ENCODE measurements at regions not wholly inside any gene's neighbourhood (a gene's known extent, or its start where the extent isn't known, plus 50 kb on each side); places are given as distances from the start of the nearest gene placed in this dataset.

GRCh38 chr20:40438161-40438830 is 250.7 kb downstream of the MAFB start:
- no peak overlapping the region for H3K4me3 Mint-ChIP-seq
- no peak for DNase-seq
- peaks cover 0 to 4% of the 10 kb centered on the region in 2 donors for H3K27me3 Mint-ChIP-seq
- POLR2A ChIA-PET: no interaction called here
- no peaks in the 10 kb centered on the region for H3K36me3 Mint-ChIP-seq
- Histone ChIP-seq H3K36me3 (ENCODE audit: insufficient read depth, low read length) (no peaks in the 10 kb centered on the region), H3K4me3 (ENCODE audit: low read length) (no peak overlapping the region), H3K27me3 (ENCODE audit: insufficient read depth, low read length, poor library complexity, severe bottlenecking) (no peaks in the 10 kb centered on the region), H3K9me3 (ENCODE audit: low read length) (no peaks in the 10 kb centered on the region), H3K27ac (ENCODE audit: low read depth, low read length) (no peak overlapping the region), H3K4me1 (ENCODE audit: insufficient read depth, low read length) (no peaks in the 10 kb centered on the region)
- no peak overlapping the region for H3K27ac Mint-ChIP-seq
- H3K9me3 Mint-ChIP-seq: no peaks in the 10 kb centered on the region
- CTCF ChIA-PET: no interaction called here
- H3K4me1 Mint-ChIP-seq: no peaks in the 10 kb centered on the region

GRCh38 chr20:40436011-40436410 is 253.0 kb downstream of the MAFB start:
- Histone ChIP-seq H3K4me3 (ENCODE audit: low read length) (no peak overlapping the region), H3K4me1 (ENCODE audit: insufficient read depth, low read length) (no peaks in the 10 kb centered on the region), H3K36me3 (ENCODE audit: insufficient read depth, low read length) (no peaks in the 10 kb centered on the region), H3K27me3 (ENCODE audit: insufficient read depth, low read length, poor library complexity, severe bottlenecking) (no peaks in the 10 kb centered on the region), H3K27ac (ENCODE audit: low read depth, low read length) (no peak overlapping the region), H3K9me3 (ENCODE audit: low read length) (no peaks in the 10 kb centered on the region)
- Mint-ChIP-seq H3K4me3 (no peak overlapping the region), H3K4me1 (no peaks in the 10 kb centered on the region), H3K9me3 (peaks cover 0 to 2% (median 0%) of the 10 kb centered on the region in 5 donors), H3K27me3 (no peaks in the 10 kb centered on the region), H3K36me3 (no peaks in the 10 kb centered on the region), H3K27ac (no peak overlapping the region)
- DNase-seq: no peak
- ChIA-PET CTCF (interaction anchor here (1.0 kb wide), 1 partner anchor 14 kb away, joined by 3 read pairs; no protein-coding TSS in a partner anchor), POLR2A (no interaction called here)

- H3K27me3 Mint-ChIP-seq: peaks cover under 1 to 4% of the 10 kb centered on the region in 2 donors
- CTCF ChIA-PET: interaction anchor here (1.0 kb wide), 1 partner anchor 14 kb away, joined by 3 read pairs; no protein-coding TSS in a partner anchor
- Histone ChIP-seq H3K27ac (ENCODE audit: low read depth, low read length) (no peak overlapping the region), H3K4me3 (ENCODE audit: low read length) (no peak overlapping the region), H3K4me1 (ENCODE audit: insufficient read depth, low read length) (no peaks in the 10 kb centered on the region), H3K9me3 (ENCODE audit: low read length) (no peaks in the 10 kb centered on the region), H3K27me3 (ENCODE audit: insufficient read depth, low read length, poor library complexity, severe bottlenecking) (no peaks in the 10 kb centered on the region), H3K36me3 (ENCODE audit: insufficient read depth, low read length) (no peaks in the 10 kb centered on the region)
- POLR2A ChIA-PET: no interaction called here
- no peaks in the 10 kb centered on the region for H3K4me1 Mint-ChIP-seq
- H3K4me3 Mint-ChIP-seq: no peak overlapping the region
- no peaks in the 10 kb centered on the region for H3K36me3 Mint-ChIP-seq
- no peak overlapping the region for H3K27ac Mint-ChIP-seq
- peaks cover 0 to 2% (median 0%) of the 10 kb centered on the region in 5 donors for H3K9me3 Mint-ChIP-seq
- no peak for DNase-seq
Measured at GRCh38 chr20:40435146-40435895, 253.7 kb downstream of the MAFB start.

- Histone ChIP-seq H3K27me3 (ENCODE audit: insufficient read depth, low read length, poor library complexity, severe bottlenecking) (no peaks in the 10 kb centered on the region), H3K36me3 (ENCODE audit: insufficient read depth, low read length) (no peaks in the 10 kb centered on the region), H3K9me3 (ENCODE audit: low read length) (no peaks in the 10 kb centered on the region), H3K4me1 (ENCODE audit: insufficient read depth, low read length) (no peaks in the 10 kb centered on the region), H3K27ac (ENCODE audit: low read depth, low read length) (no peak overlapping the region), H3K4me3 (ENCODE audit: low read length) (no peak overlapping the region)
- H3K4me3 Mint-ChIP-seq: no peak overlapping the region
- H3K36me3 Mint-ChIP-seq: no peaks in the 10 kb centered on the region
- no peak for DNase-seq
- no peaks in the 10 kb centered on the region for H3K4me1 Mint-ChIP-seq
- H3K27me3 Mint-ChIP-seq: peaks cover 4 to 5% of the 10 kb centered on the region in 2 donors
- CTCF ChIA-PET: no interaction called here
- peaks cover 0 to 2% (median 0%) of the 10 kb centered on the region in 5 donors for H3K9me3 Mint-ChIP-seq
- H3K27ac Mint-ChIP-seq: no peak overlapping the region
- POLR2A ChIA-PET: no interaction called here
Measured at GRCh38 chr20:40434122-40434521, 254.9 kb downstream of the MAFB start.

- CTCF ChIA-PET: no interaction called here
- H3K9me3 ChIP-seq (ENCODE audit: low read length): no peaks in the 10 kb centered on the region
- no peak overlapping the region for H3K4me3 ChIP-seq (ENCODE audit: low read length)
- Mint-ChIP-seq H3K4me1 (no peaks in the 10 kb centered on the region), H3K27me3 (peaks cover 5 to 9% of the 10 kb centered on the region in 2 donors), H3K36me3 (no peaks in the 10 kb centered on the region), H3K27ac (no peak overlapping the region), H3K4me3 (no peak overlapping the region), H3K9me3 (peaks cover 0 to 4% (median 2%) of the 10 kb centered on the region in 5 donors)
- no peaks in the 10 kb centered on the region for H3K36me3 ChIP-seq (ENCODE audit: insufficient read depth, low read length)
- H3K27me3 ChIP-seq (ENCODE audit: insufficient read depth, low read length, poor library complexity, severe bottlenecking): no peaks in the 10 kb centered on the region
- H3K27ac ChIP-seq (ENCODE audit: low read depth, low read length): no peak overlapping the region
- POLR2A ChIA-PET: no interaction called here
- no peaks in the 10 kb centered on the region for H3K4me1 ChIP-seq (ENCODE audit: insufficient read depth, low read length)
- no peak for DNase-seq
Measured at GRCh38 chr20:40433341-40433861, 255.6 kb downstream of the MAFB start.

GRCh38 chr20:40431611-40432010 is 257.4 kb downstream of the MAFB start:
- H3K4me1 ChIP-seq (ENCODE audit: insufficient read depth, low read length): no peaks in the 10 kb centered on the region
- H3K9me3 Mint-ChIP-seq: peaks cover 0 to 4% (median 2%) of the 10 kb centered on the region in 5 donors
- no peaks in the 10 kb centered on the region for H3K4me1 Mint-ChIP-seq
- ChIA-PET POLR2A (no interaction called here), CTCF (no interaction called here)
- H3K4me3 ChIP-seq (ENCODE audit: low read length): no peak overlapping the region
- H3K27me3 ChIP-seq (ENCODE audit: insufficient read depth, low read length, poor library complexity, severe bottlenecking): no peaks in the 10 kb centered on the region
- H3K27ac ChIP-seq (ENCODE audit: low read depth, low read length): no peak overlapping the region
- no peak overlapping the region for H3K4me3 Mint-ChIP-seq
- peaks cover 8 to 13% of the 10 kb centered on the region in 2 donors for H3K27me3 Mint-ChIP-seq
- no peak overlapping the region for H3K27ac Mint-ChIP-seq
- no peaks in the 10 kb centered on the region for H3K36me3 ChIP-seq (ENCODE audit: insufficient read depth, low read length)
- H3K9me3 ChIP-seq (ENCODE audit: low read length): no peaks in the 10 kb centered on the region
- no peaks in the 10 kb centered on the region for H3K36me3 Mint-ChIP-seq
- no peak for DNase-seq

GRCh38 chr20:40431112-40431511 is 257.9 kb downstream of the MAFB start:
- POLR2A ChIA-PET: no interaction called here
- H3K4me3 ChIP-seq (ENCODE audit: low read length): no peak overlapping the region
- peaks cover 0 to 4% (median 2%) of the 10 kb centered on the region in 5 donors for H3K9me3 Mint-ChIP-seq

GRCh38 chr20:40427026-40427425 is 262.0 kb downstream of the MAFB start:
- no peak overlapping the region for H3K27ac Mint-ChIP-seq
- H3K27ac ChIP-seq (ENCODE audit: low read depth, low read length): no peak overlapping the region
- no peak overlapping the region for H3K4me3 Mint-ChIP-seq
- ChIA-PET POLR2A (no interaction called here), CTCF (no interaction called here)
- H3K4me3 ChIP-seq (ENCODE audit: low read length): no peak overlapping the region
- no peaks in the 10 kb centered on the region for H3K36me3 Mint-ChIP-seq
- no peak for DNase-seq
- H3K9me3 Mint-ChIP-seq: peaks cover 0 to 4% (median 2%) of the 10 kb centered on the region in 5 donors
- H3K4me1 ChIP-seq (ENCODE audit: insufficient read depth, low read length): no peaks in the 10 kb centered on the region
- no peaks in the 10 kb centered on the region for H3K36me3 ChIP-seq (ENCODE audit: insufficient read depth, low read length)
- H3K4me1 Mint-ChIP-seq: no peaks in the 10 kb centered on the region
- peaks cover 10 to 13% of the 10 kb centered on the region in 2 donors for H3K27me3 Mint-ChIP-seq
- H3K27me3 ChIP-seq (ENCODE audit: insufficient read depth, low read length, poor library complexity, severe bottlenecking): no peaks in the 10 kb centered on the region
- no peaks in the 10 kb centered on the region for H3K9me3 ChIP-seq (ENCODE audit: low read length)

More at GRCh38 chr20:40431112-40431511, 257.9 kb downstream of the MAFB start:
- CTCF ChIA-PET: no interaction called here
- no peaks in the 10 kb centered on the region for H3K27me3 ChIP-seq (ENCODE audit: insufficient read depth, low read length, poor library complexity, severe bottlenecking)
- Mint-ChIP-seq H3K36me3 (no peaks in the 10 kb centered on the region), H3K27me3 (peaks cover 8 to 13% of the 10 kb centered on the region in 2 donors), H3K4me1 (no peaks in the 10 kb centered on the region), H3K27ac (no peak overlapping the region), H3K4me3 (no peak overlapping the region)
- no peak overlapping the region for H3K27ac ChIP-seq (ENCODE audit: low read depth, low read length)
- DNase-seq: no peak
- H3K9me3 ChIP-seq (ENCODE audit: low read length): no peaks in the 10 kb centered on the region
- H3K4me1 ChIP-seq (ENCODE audit: insufficient read depth, low read length): no peaks in the 10 kb centered on the region
- H3K36me3 ChIP-seq (ENCODE audit: insufficient read depth, low read length): no peaks in the 10 kb centered on the region
